H1 (cell line): ENCODE measurements at regions not wholly inside any gene's neighbourhood (a gene's known extent, or its start where the extent isn't known, plus 50 kb on each side); places are given as distances from the start of the nearest gene placed in this dataset.

Experiments
- E2F6 ChIP-seq: IDR thresholded peaks from 2 replicates; pipeline ENCODE4 v1.6.1; 2012; ENCODE audit warnings: inconsistent platforms
- TF ChIP-seq, protein P1 (sequence below): fragments of 300-600 bp; sonication (generic); IDR thresholded peaks from 2 replicates; pipeline ENCODE4 v1.7.1; 2012; ENCODE audit warnings: low read length, moderate library complexity, mild to moderate bottlenecking, inconsistent platforms; ENCODE audit not compliant: insufficient replicate concordance

DNA sequence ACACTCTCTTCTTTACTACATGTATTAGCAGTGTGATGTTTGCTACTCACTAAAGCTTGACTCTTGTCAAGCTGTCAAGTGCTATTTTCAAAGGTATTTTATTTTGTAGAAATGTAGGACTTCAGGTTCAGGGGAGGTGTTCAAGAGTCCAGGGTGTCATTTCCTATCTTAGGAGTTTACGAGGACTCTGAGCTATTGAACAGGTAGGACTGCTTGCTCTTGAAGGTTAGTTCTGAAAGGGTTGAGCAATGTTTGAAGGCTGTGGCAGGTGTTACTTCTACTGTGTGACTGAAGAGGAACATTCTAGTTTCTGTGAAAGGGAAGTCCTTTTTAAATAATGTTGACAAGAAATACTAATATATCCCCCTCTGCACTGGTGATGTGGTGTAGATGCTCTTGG is 1151.2 kb downstream of the PDHA2 start (continued):
- TF ChIP-seq, protein P1, sequence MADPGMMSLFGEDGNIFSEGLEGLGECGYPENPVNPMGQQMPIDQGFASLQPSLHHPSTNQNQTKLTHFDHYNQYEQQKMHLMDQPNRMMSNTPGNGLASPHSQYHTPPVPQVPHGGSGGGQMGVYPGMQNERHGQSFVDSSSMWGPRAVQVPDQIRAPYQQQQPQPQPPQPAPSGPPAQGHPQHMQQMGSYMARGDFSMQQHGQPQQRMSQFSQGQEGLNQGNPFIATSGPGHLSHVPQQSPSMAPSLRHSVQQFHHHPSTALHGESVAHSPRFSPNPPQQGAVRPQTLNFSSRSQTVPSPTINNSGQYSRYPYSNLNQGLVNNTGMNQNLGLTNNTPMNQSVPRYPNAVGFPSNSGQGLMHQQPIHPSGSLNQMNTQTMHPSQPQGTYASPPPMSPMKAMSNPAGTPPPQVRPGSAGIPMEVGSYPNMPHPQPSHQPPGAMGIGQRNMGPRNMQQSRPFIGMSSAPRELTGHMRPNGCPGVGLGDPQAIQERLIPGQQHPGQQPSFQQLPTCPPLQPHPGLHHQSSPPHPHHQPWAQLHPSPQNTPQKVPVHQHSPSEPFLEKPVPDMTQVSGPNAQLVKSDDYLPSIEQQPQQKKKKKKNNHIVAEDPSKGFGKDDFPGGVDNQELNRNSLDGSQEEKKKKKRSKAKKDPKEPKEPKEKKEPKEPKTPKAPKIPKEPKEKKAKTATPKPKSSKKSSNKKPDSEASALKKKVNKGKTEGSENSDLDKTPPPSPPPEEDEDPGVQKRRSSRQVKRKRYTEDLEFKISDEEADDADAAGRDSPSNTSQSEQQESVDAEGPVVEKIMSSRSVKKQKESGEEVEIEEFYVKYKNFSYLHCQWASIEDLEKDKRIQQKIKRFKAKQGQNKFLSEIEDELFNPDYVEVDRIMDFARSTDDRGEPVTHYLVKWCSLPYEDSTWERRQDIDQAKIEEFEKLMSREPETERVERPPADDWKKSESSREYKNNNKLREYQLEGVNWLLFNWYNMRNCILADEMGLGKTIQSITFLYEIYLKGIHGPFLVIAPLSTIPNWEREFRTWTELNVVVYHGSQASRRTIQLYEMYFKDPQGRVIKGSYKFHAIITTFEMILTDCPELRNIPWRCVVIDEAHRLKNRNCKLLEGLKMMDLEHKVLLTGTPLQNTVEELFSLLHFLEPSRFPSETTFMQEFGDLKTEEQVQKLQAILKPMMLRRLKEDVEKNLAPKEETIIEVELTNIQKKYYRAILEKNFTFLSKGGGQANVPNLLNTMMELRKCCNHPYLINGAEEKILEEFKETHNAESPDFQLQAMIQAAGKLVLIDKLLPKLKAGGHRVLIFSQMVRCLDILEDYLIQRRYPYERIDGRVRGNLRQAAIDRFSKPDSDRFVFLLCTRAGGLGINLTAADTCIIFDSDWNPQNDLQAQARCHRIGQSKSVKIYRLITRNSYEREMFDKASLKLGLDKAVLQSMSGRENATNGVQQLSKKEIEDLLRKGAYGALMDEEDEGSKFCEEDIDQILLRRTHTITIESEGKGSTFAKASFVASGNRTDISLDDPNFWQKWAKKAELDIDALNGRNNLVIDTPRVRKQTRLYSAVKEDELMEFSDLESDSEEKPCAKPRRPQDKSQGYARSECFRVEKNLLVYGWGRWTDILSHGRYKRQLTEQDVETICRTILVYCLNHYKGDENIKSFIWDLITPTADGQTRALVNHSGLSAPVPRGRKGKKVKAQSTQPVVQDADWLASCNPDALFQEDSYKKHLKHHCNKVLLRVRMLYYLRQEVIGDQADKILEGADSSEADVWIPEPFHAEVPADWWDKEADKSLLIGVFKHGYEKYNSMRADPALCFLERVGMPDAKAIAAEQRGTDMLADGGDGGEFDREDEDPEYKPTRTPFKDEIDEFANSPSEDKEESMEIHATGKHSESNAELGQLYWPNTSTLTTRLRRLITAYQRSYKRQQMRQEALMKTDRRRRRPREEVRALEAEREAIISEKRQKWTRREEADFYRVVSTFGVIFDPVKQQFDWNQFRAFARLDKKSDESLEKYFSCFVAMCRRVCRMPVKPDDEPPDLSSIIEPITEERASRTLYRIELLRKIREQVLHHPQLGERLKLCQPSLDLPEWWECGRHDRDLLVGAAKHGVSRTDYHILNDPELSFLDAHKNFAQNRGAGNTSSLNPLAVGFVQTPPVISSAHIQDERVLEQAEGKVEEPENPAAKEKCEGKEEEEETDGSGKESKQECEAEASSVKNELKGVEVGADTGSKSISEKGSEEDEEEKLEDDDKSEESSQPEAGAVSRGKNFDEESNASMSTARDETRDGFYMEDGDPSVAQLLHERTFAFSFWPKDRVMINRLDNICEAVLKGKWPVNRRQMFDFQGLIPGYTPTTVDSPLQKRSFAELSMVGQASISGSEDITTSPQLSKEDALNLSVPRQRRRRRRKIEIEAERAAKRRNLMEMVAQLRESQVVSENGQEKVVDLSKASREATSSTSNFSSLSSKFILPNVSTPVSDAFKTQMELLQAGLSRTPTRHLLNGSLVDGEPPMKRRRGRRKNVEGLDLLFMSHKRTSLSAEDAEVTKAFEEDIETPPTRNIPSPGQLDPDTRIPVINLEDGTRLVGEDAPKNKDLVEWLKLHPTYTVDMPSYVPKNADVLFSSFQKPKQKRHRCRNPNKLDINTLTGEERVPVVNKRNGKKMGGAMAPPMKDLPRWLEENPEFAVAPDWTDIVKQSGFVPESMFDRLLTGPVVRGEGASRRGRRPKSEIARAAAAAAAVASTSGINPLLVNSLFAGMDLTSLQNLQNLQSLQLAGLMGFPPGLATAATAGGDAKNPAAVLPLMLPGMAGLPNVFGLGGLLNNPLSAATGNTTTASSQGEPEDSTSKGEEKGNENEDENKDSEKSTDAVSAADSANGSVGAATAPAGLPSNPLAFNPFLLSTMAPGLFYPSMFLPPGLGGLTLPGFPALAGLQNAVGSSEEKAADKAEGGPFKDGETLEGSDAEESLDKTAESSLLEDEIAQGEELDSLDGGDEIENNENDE = no peak
- no peak for TF ChIP-seq E2F6
